ENCODE measurements at regions not wholly inside any gene's neighbourhood (a gene's known extent, or its start where the extent isn't known, plus 50 kb on each side); places are given as distances from the start of the nearest gene placed in this dataset.

GRCh38 chr2:192814376-192814775, 619.6 kb upstream of the TMEFF2 start:
- intact Hi-C loops (cut with micrococcal nuclease; ENCODE audit: unreplicated experiment) (no loop called here), in situ Hi-C loops (cut with MboI) (no loop called here)
- Histone ChIP-seq H2AFZ (ENCODE audit: control insufficient read depth, low read depth, low read length) (no peak overlapping the region), H3K9ac (ENCODE audit: control insufficient read depth, insufficient read depth, low read length) (no peak overlapping the region), H3K27ac (ENCODE audit: control insufficient read depth, insufficient read depth) (no peak overlapping the region), H4K20me1 (ENCODE audit: control insufficient read depth, insufficient read depth) (no peaks in the 10 kb centered on the region), H3K79me2 (ENCODE audit: control insufficient read depth, insufficient read depth, low read length) (no peaks in the 10 kb centered on the region), H3K36me3 (ENCODE audit: control insufficient read depth in 2 of 2, insufficient read depth in 2 of 2, low read length in 1 of 2) (no peaks in the 10 kb centered on the region), H3K4me3 (no peak overlapping the region), H3K4me1 (ENCODE audit: control insufficient read depth, insufficient read depth, low read length) (no peaks in the 10 kb centered on the region), H3K27me3 (replicated peaks in 1 of 2; ENCODE audit: control insufficient read depth in 2 of 2, insufficient read depth in 2 of 2, low read length in 1 of 2) (no peaks in the 10 kb centered on the region), H3K4me2 (ENCODE audit: control insufficient read depth, insufficient read depth) (no peak overlapping the region), H3K9me3 (replicated peaks; ENCODE audit: control insufficient read depth, insufficient read depth, low read length) (no peaks in the 10 kb centered on the region)
- SMC1A ChIA-PET (ENCODE audit: uncharacterized antibody, unreplicated experiment), result no interaction called here
- no peak for FAIRE-seq
- WGBS (ENCODE audit: insufficient coverage, insufficient replicate concordance, low lambda C conversion rate, missing lambda C conversion rate), result 0% methylated on average over 1 of the region's 1 CpG
- no peak for TF ChIP-seq MXI1 (IDR thresholded peaks at IDR 0.05; ENCODE audit: low read depth, low read length)
- TF ChIP-seq CBFB (IDR thresholded peaks at IDR 0.05; ENCODE audit: low read depth), result no peak
- no peak for TF ChIP-seq MYC (IDR thresholded peaks at IDR 0.05; ENCODE audit: insufficient read depth, insufficient read length, insufficient replicate concordance, low read length, severe bottlenecking)
- TF ChIP-seq LARP7 (IDR thresholded peaks at IDR 0.05), result no peak
- no peak for TF ChIP-seq HDGF (IDR thresholded peaks at IDR 0.05)
- TF ChIP-seq SREBF2 (IDR thresholded peaks at IDR 0.05; ENCODE audit: low read length), result no peak
- TF ChIP-seq ZBTB40 (IDR thresholded peaks at IDR 0.05; ENCODE audit: borderline replicate concordance), result no peak
- no peak for TF ChIP-seq CHD1 (IDR thresholded peaks at IDR 0.05; ENCODE audit: low read depth, low read length)
- TF ChIP-seq TARDBP (IDR thresholded peaks at IDR 0.05; ENCODE audit: borderline replicate concordance), result no peak
- TF ChIP-seq BCL3 (IDR thresholded peaks at IDR 0.05; ENCODE audit: borderline replicate concordance, insufficient read depth, low read depth, low read length, poor library complexity, severe bottlenecking), result no peak
- no peak for DNase-seq (ENCODE audit: low read depth, low spot score)
- ATAC-seq, result no peak
- RAD21 ChIA-PET (ENCODE audit: unreplicated experiment), result no interaction called here
- POLR2A ChIA-PET, result no interaction called here
- CTCF ChIA-PET, result no interaction called here
- no TSS peak for BruUV-seq (replicated peaks)

Measured in GM12878 (cell line).